ENCODE measurements at regions not wholly inside any gene's neighbourhood (a gene's known extent, or its start where the extent isn't known, plus 50 kb on each side); places are given as distances from the start of the nearest gene placed in this dataset.
"Not testable (repeated sequence)": the region's sequence is repeated elsewhere in the genome, so short reads cannot be mapped to it uniquely, and the experiment has no call there.

- H3K9me3 ChIP-seq (ENCODE audit: control insufficient read depth in 2 of 2, insufficient read depth in 1 of 2, low read depth in 1 of 2, low read length in 1 of 2): no peaks in the 10 kb centered on the region
- H3K4me1 ChIP-seq (ENCODE audit: control insufficient read depth in 2 of 2, insufficient read depth in 2 of 2, low read length in 1 of 2): no peaks in the 10 kb centered on the region
- no peak overlapping the region for H3K27ac ChIP-seq (ENCODE audit: low read depth in 2 of 2, low read length in 1 of 2)
- 48 to 62% methylated on average over 5 of the region's 5 CpGs for WGBS, 2 donors
- peaks cover 0 to 2% of the 10 kb centered on the region in 2 donors for H3K27me3 ChIP-seq (ENCODE audit: control insufficient read depth in 1 of 2, insufficient read depth in 2 of 2, low read length in 2 of 2)
- H3K36me3 ChIP-seq (ENCODE audit: control insufficient read depth in 2 of 2, insufficient read depth in 2 of 2, low read length in 1 of 2): no peaks in the 10 kb centered on the region
- H3K4me3 ChIP-seq (ENCODE audit: low read depth in 1 of 2, low read length in 2 of 2): no peak overlapping the region
Observed at GRCh38 chr2:173708806-173709205, 256.4 kb downstream of the SP3 start.

DNA sequence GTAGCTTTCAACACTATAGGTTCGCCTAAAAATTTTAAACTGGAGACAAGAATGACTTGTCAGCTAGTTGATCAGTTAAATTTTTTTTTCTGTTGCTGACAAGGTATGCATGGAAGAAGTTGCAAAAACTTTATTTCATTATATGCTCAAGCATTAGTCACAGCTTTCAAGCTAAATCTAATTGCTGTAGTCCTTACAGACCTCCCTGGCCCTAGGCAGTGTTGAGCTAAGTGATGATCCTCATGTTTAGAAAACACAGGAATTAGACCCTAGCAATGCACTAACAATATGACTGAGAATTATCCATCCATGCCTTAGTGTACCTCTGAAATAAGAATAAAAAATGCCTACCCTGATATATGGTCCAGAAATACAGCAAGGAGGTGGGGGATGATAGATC is 253.4 kb downstream of the SP3 start:
- no peak overlapping the region for H3K27ac ChIP-seq (ENCODE audit: low read depth in 2 of 2, low read length in 1 of 2)
- no peaks in the 10 kb centered on the region for H3K36me3 ChIP-seq (ENCODE audit: control insufficient read depth in 2 of 2, insufficient read depth in 2 of 2, low read length in 1 of 2)
- no peak overlapping the region for H3K4me3 ChIP-seq (ENCODE audit: low read depth in 1 of 2, low read length in 2 of 2)
- no peaks in the 10 kb centered on the region for H3K4me1 ChIP-seq (ENCODE audit: control insufficient read depth in 2 of 2, insufficient read depth in 2 of 2, low read length in 1 of 2)
- no peaks in the 10 kb centered on the region for H3K9me3 ChIP-seq (ENCODE audit: control insufficient read depth in 2 of 2, insufficient read depth in 1 of 2, low read depth in 1 of 2, low read length in 1 of 2)
- WGBS, 2 donors: 76 to 89% methylated on average over 1 of the region's 1 CpG
- H3K27me3 ChIP-seq (ENCODE audit: control insufficient read depth in 1 of 2, insufficient read depth in 2 of 2, low read length in 2 of 2): peaks cover 0 to 2% of the 10 kb centered on the region in 2 donors

- 84 to 86% methylated on average over 4 of the region's 4 CpGs for WGBS, 2 donors
- no peaks in the 10 kb centered on the region for H3K4me1 ChIP-seq (ENCODE audit: control insufficient read depth in 2 of 2, insufficient read depth in 2 of 2, low read length in 1 of 2)
- H3K4me3 ChIP-seq (ENCODE audit: low read depth in 1 of 2, low read length in 2 of 2): no peak overlapping the region
- H3K27ac ChIP-seq (ENCODE audit: low read depth in 2 of 2, low read length in 1 of 2): no peak overlapping the region
- H3K36me3 ChIP-seq (ENCODE audit: control insufficient read depth in 2 of 2, insufficient read depth in 2 of 2, low read length in 1 of 2): no peaks in the 10 kb centered on the region
- no peaks in the 10 kb centered on the region for H3K9me3 ChIP-seq (ENCODE audit: control insufficient read depth in 2 of 2, insufficient read depth in 1 of 2, low read depth in 1 of 2, low read length in 1 of 2)
- H3K27me3 ChIP-seq (ENCODE audit: control insufficient read depth in 1 of 2, insufficient read depth in 2 of 2, low read length in 2 of 2): peaks cover 0 to 3% of the 10 kb centered on the region in 2 donors
Observed at GRCh38 chr2:173713904-173714555, 251.1 kb downstream of the SP3 start.

DNA sequence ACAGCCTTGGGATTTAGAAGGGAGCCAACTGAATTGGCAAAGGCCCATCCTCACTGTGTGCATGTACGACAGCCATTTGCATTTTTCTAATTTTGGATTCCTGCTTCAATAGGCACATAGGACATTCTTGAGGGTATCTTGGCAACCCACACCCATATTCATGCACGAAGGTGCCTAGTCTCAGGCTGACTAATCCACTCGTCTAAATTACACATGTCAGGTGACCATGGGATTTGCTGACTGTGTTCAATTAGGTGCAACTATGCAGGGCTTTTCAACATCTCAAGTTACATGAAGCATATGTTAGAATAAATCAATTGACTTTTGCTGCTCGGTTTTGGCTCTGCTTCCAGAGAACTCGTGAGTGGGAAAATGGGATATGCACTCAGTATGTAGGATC is 249.7 kb downstream of the SP3 start:
- WGBS, 2 donors: 51 to 64% methylated on average over 5 of the region's 5 CpGs
- H3K9me3 ChIP-seq (ENCODE audit: control insufficient read depth in 2 of 2, insufficient read depth in 1 of 2, low read depth in 1 of 2, low read length in 1 of 2): no peaks in the 10 kb centered on the region
- H3K36me3 ChIP-seq (ENCODE audit: control insufficient read depth in 2 of 2, insufficient read depth in 2 of 2, low read length in 1 of 2): no peaks in the 10 kb centered on the region
- no peak overlapping the region for H3K27ac ChIP-seq (ENCODE audit: low read depth in 2 of 2, low read length in 1 of 2)
- peaks cover 0 to 3% of the 10 kb centered on the region in 2 donors for H3K27me3 ChIP-seq (ENCODE audit: control insufficient read depth in 1 of 2, insufficient read depth in 2 of 2, low read length in 2 of 2)
- no peak overlapping the region for H3K4me3 ChIP-seq (ENCODE audit: low read depth in 1 of 2, low read length in 2 of 2)
- no peaks in the 10 kb centered on the region for H3K4me1 ChIP-seq (ENCODE audit: control insufficient read depth in 2 of 2, insufficient read depth in 2 of 2, low read length in 1 of 2)

GRCh38 chr2:173716458-173717052 is 248.6 kb downstream of the SP3 start:
- H3K9me3 ChIP-seq (ENCODE audit: control insufficient read depth in 2 of 2, insufficient read depth in 1 of 2, low read depth in 1 of 2, low read length in 1 of 2): no peaks in the 10 kb centered on the region
- no peak overlapping the region for H3K27ac ChIP-seq (ENCODE audit: low read depth in 2 of 2, low read length in 1 of 2)
- no peak overlapping the region for H3K4me3 ChIP-seq (ENCODE audit: low read depth in 1 of 2, low read length in 2 of 2)
- H3K4me1 ChIP-seq (ENCODE audit: control insufficient read depth in 2 of 2, insufficient read depth in 2 of 2, low read length in 1 of 2): no peaks in the 10 kb centered on the region
- no peaks in the 10 kb centered on the region for H3K36me3 ChIP-seq (ENCODE audit: control insufficient read depth in 2 of 2, insufficient read depth in 2 of 2, low read length in 1 of 2)
- H3K27me3 ChIP-seq (ENCODE audit: control insufficient read depth in 1 of 2, insufficient read depth in 2 of 2, low read length in 2 of 2): peaks cover 0 to 3% of the 10 kb centered on the region in 2 donors
- WGBS, 2 donors: 40 to 48% methylated on average over 1 of the region's 1 CpG

DNA sequence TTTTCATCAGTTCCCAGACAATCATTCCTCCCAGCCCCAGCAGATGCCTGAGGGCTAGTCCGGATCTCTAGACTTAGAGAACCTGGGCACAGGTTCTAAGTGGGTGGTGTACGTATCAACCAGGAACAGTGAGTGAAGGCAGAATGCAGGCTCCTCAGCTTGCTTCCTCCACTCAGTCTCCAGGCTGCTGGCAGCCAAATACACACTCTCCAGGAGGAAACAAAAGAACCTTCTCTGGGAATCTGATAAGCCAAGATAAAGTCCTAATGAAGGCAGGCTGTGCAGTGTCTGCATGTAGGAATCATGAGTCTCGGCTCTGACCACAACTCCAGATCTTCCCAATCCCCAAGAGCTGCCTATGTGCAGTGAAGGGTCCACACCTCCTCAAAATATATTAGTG is 245.7 kb downstream of the SP3 start:
- peaks cover 0 to 3% of the 10 kb centered on the region in 2 donors for H3K27me3 ChIP-seq (ENCODE audit: control insufficient read depth in 1 of 2, insufficient read depth in 2 of 2, low read length in 2 of 2)
- H3K36me3 ChIP-seq (ENCODE audit: control insufficient read depth in 2 of 2, insufficient read depth in 2 of 2, low read length in 1 of 2): no peaks in the 10 kb centered on the region
- H3K9me3 ChIP-seq (ENCODE audit: control insufficient read depth in 2 of 2, insufficient read depth in 1 of 2, low read depth in 1 of 2, low read length in 1 of 2): no peaks in the 10 kb centered on the region
- WGBS, 2 donors: 75 to 84% methylated on average over 3 of the region's 3 CpGs
- H3K4me1 ChIP-seq (ENCODE audit: control insufficient read depth in 2 of 2, insufficient read depth in 2 of 2, low read length in 1 of 2): no peaks in the 10 kb centered on the region
- H3K27ac ChIP-seq (ENCODE audit: low read depth in 2 of 2, low read length in 1 of 2): no peak overlapping the region
- H3K4me3 ChIP-seq (ENCODE audit: low read depth in 1 of 2, low read length in 2 of 2): no peak overlapping the region

GRCh38 chr2:173720306-173720705 is 244.9 kb downstream of the SP3 start:
- WGBS, 2 donors: 59 to 82% methylated on average over 1 of the region's 1 CpG

DNA sequence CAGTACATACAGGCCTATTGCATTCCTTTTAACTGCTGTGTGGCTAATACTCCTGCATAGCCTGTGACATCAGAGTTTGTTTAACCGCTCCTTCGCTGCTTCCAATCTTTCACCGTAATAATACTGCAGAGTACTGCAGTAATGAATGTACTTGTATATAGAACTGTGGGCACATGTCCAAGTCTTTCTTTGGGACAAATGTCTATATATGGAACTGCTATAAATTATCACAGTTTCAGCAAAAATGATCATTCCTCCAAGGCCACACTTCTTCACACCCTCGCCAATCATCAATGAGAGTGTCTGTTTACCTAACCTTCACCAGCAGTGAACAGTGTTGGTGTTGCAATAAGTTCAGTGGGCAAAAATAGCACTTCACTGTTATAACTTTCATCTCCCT is 230.4 kb downstream of the SP3 start:
- Histone ChIP-seq H3K27me3 (ENCODE audit: control insufficient read depth in 1 of 2, insufficient read depth in 2 of 2, low read length in 2 of 2) (no peaks in the 10 kb centered on the region), H3K27ac (ENCODE audit: low read depth in 2 of 2, low read length in 1 of 2) (no peak overlapping the region), H3K36me3 (ENCODE audit: control insufficient read depth in 2 of 2, insufficient read depth in 2 of 2, low read length in 1 of 2) (no peaks in the 10 kb centered on the region), H3K4me3 (ENCODE audit: low read depth in 1 of 2, low read length in 2 of 2) (no peak overlapping the region), H3K9me3 (ENCODE audit: control insufficient read depth in 2 of 2, insufficient read depth in 1 of 2, low read depth in 1 of 2, low read length in 1 of 2) (no peaks in the 10 kb centered on the region), H3K4me1 (ENCODE audit: control insufficient read depth in 2 of 2, insufficient read depth in 2 of 2, low read length in 1 of 2) (no peaks in the 10 kb centered on the region)
- WGBS, 2 donors: 83 to 91% methylated on average over 4 of the region's 4 CpGs

More at GRCh38 chr2:173720306-173720705, 244.9 kb downstream of the SP3 start:
- Histone ChIP-seq H3K36me3 (ENCODE audit: control insufficient read depth in 2 of 2, insufficient read depth in 2 of 2, low read length in 1 of 2) (no peaks in the 10 kb centered on the region), H3K27ac (ENCODE audit: low read depth in 2 of 2, low read length in 1 of 2) (no peak overlapping the region), H3K9me3 (ENCODE audit: control insufficient read depth in 2 of 2, insufficient read depth in 1 of 2, low read depth in 1 of 2, low read length in 1 of 2) (no peaks in the 10 kb centered on the region), H3K4me1 (ENCODE audit: control insufficient read depth in 2 of 2, insufficient read depth in 2 of 2, low read length in 1 of 2) (no peaks in the 10 kb centered on the region), H3K4me3 (ENCODE audit: low read depth in 1 of 2, low read length in 2 of 2) (no peak overlapping the region), H3K27me3 (ENCODE audit: control insufficient read depth in 1 of 2, insufficient read depth in 2 of 2, low read length in 2 of 2) (peaks cover 0 to 3% of the 10 kb centered on the region in 2 donors)

GRCh38 chr2:173737954-173738575 is 227.1 kb downstream of the SP3 start:
- not testable (repeated sequence) for H3K9me3 ChIP-seq (ENCODE audit: control insufficient read depth in 2 of 2, insufficient read depth in 1 of 2, low read depth in 1 of 2, low read length in 1 of 2); H3K4me3 ChIP-seq (ENCODE audit: low read depth in 1 of 2, low read length in 2 of 2); H3K36me3 ChIP-seq (ENCODE audit: control insufficient read depth in 2 of 2, insufficient read depth in 2 of 2, low read length in 1 of 2)

DNA sequence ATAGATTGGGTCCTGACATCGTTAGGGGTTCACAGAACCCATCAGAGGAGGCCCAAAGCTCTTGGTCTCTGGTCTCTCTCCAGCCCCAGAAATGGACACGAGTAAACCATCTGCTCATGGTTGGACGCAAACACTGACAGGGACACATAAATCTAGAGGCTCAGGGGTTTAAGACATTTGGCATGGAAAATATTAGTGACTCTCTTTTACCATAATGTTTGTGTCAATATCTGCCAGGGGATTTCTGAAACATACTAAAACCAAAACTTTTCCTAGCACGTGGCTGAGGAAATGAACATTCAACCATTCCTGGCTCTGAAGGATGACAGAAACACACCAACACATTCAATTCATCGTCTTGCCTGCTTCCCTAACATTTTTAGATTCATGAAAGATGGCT is 226.2 kb downstream of the SP3 start:
- Histone ChIP-seq H3K9me3 (ENCODE audit: control insufficient read depth in 2 of 2, insufficient read depth in 1 of 2, low read depth in 1 of 2, low read length in 1 of 2) (no peaks in the 10 kb centered on the region), H3K27ac (ENCODE audit: low read depth in 2 of 2, low read length in 1 of 2) (no peak overlapping the region), H3K27me3 (ENCODE audit: control insufficient read depth in 1 of 2, insufficient read depth in 2 of 2, low read length in 2 of 2) (no peaks in the 10 kb centered on the region), H3K36me3 (ENCODE audit: control insufficient read depth in 2 of 2, insufficient read depth in 2 of 2, low read length in 1 of 2) (no peaks in the 10 kb centered on the region), H3K4me3 (ENCODE audit: low read depth in 1 of 2, low read length in 2 of 2) (no peak overlapping the region), H3K4me1 (ENCODE audit: control insufficient read depth in 2 of 2, insufficient read depth in 2 of 2, low read length in 1 of 2) (no peaks in the 10 kb centered on the region)
- 53 to 57% methylated on average over 5 of the region's 5 CpGs for WGBS, 2 donors

More at GRCh38 chr2:173737954-173738575, 227.1 kb downstream of the SP3 start:
- not testable (repeated sequence) for H3K27me3 ChIP-seq (ENCODE audit: control insufficient read depth in 1 of 2, insufficient read depth in 2 of 2, low read length in 2 of 2); H3K27ac ChIP-seq (ENCODE audit: low read depth in 2 of 2, low read length in 1 of 2); H3K4me1 ChIP-seq (ENCODE audit: control insufficient read depth in 2 of 2, insufficient read depth in 2 of 2, low read length in 1 of 2)
